Mesendoderm (in vitro differentiated cells): ENCODE measurements at regions not wholly inside any gene's neighbourhood (a gene's known extent, or its start where the extent isn't known, plus 50 kb on each side); places are given as distances from the start of the nearest gene placed in this dataset.
"Not testable (repeated sequence)": the region's sequence is repeated elsewhere in the genome, so short reads cannot be mapped to it uniquely, and the experiment has no call there.

Experiments used
- DNase-seq: peaks from one replicate; pipeline ENCODE4 v3.0.0; 2013
- H2AK5ac ChIP-seq: 2 replicates; pipeline ENCODE4 v1.6.1; 2013; ENCODE audit warnings: low read length, inconsistent platforms
- H2BK120ac ChIP-seq: 2 replicates; pipeline ENCODE4 v1.6.1; 2013; ENCODE audit warnings: low read depth, mild to moderate bottlenecking, low read length, moderate library complexity, mixed read lengths
- H2BK15ac ChIP-seq: replicated peaks from 2 replicates; pipeline ENCODE4 v1.6.1; 2013; ENCODE audit warnings: low read depth, mild to moderate bottlenecking, moderate library complexity
- H2BK5ac ChIP-seq: 2 replicates; pipeline ENCODE4 v1.6.1; 2013; ENCODE audit warnings: low read length, inconsistent platforms
- H3K18ac ChIP-seq: 2 replicates; pipeline ENCODE4 v1.6.1; 2013; ENCODE audit warnings: mild to moderate bottlenecking, low read length, mixed read lengths
- H3K23ac ChIP-seq: one replicate; pipeline ENCODE4 v1.6.1; 2013; ENCODE audit warnings: low read length
- H3K27ac ChIP-seq: 2 replicates; pipeline ENCODE4 v1.5.1; 2013; ENCODE audit warnings: low read depth, mild to moderate bottlenecking, inconsistent platforms, low read length, moderate library complexity
- H3K27me3 ChIP-seq: 2 replicates; pipeline ENCODE4 v1.6.1; 2013; ENCODE audit warnings: low read length, control low read depth, mild to moderate bottlenecking, inconsistent platforms; ENCODE audit not compliant: insufficient read depth, poor library complexity
- H3K36me3 ChIP-seq: 2 replicates; pipeline ENCODE4 v1.6.1; 2013; ENCODE audit warnings: low read length, inconsistent platforms; ENCODE audit not compliant: control insufficient read depth, insufficient read depth
- H3K4ac ChIP-seq: one replicate; pipeline ENCODE4 v1.6.1; 2013; ENCODE audit warnings: low read depth, mild to moderate bottlenecking, low read length, moderate library complexity
- H3K4me1 ChIP-seq: 2 replicates; pipeline ENCODE4 v1.6.1; 2013; ENCODE audit warnings: low read depth, low read length, inconsistent platforms; ENCODE audit not compliant: control insufficient read depth
- H3K4me2 ChIP-seq: 2 replicates; pipeline ENCODE4 v1.6.1; 2013; ENCODE audit warnings: low read length
- H3K4me3 ChIP-seq: 2 replicates; pipeline ENCODE4 v1.5.1; 2013; ENCODE audit warnings: mild to moderate bottlenecking, low read length
- H3K56ac ChIP-seq: one replicate; pipeline ENCODE4 v1.6.1; 2013; ENCODE audit warnings: low read length
- H3K79me1 ChIP-seq: 2 replicates; pipeline ENCODE4 v1.6.1; 2013; ENCODE audit warnings: low read length, inconsistent platforms
- H3K79me2 ChIP-seq: 2 replicates; pipeline ENCODE4 v1.6.1; 2013; ENCODE audit warnings: mild to moderate bottlenecking, low read length; ENCODE audit not compliant: control insufficient read depth, insufficient read depth
- H3K9ac ChIP-seq: 2 replicates; pipeline ENCODE4 v1.6.1; 2013; ENCODE audit warnings: low read length, inconsistent platforms
- H4K5ac ChIP-seq: one replicate; pipeline ENCODE4 v1.6.1; 2013; ENCODE audit warnings: low read length
- H4K8ac ChIP-seq: one replicate; pipeline ENCODE4 v1.6.1; 2013; ENCODE audit warnings: low read depth, mild to moderate bottlenecking, control low read depth, low read length, moderate library complexity
- WGBS: extraction: QIAGEN DNeasy Blood & Tissue Kit; methylation state at CpG from one replicate; pipeline ENCODE4 v1.1.7; 2013; ENCODE audit warnings: low lambda C conversion rate, missing lambda C conversion rate; ENCODE audit not compliant: insufficient coverage; ENCODE audit errors: extremely low coverage; 5-methylcytosine and 5-hydroxymethylcytosine counted together

- Histone ChIP-seq H3K56ac (peak overlapping the region; percentile 56), H3K4me1 (peaks cover 23% of the 10 kb centered on the region), H3K27ac (peak overlapping the region; percentile 31)
- H3K4me2 ChIP-seq, H3K36me3 ChIP-seq, H4K5ac ChIP-seq, H3K4me3 ChIP-seq, H4K8ac ChIP-seq, H3K27me3 ChIP-seq, H2AK5ac ChIP-seq, H2BK120ac ChIP-seq, H3K9ac ChIP-seq, H3K79me2 ChIP-seq, H3K4ac ChIP-seq, H3K23ac ChIP-seq, H2BK5ac ChIP-seq, H2BK15ac ChIP-seq, H3K79me1 ChIP-seq, H3K18ac ChIP-seq: not testable (repeated sequence)
- no CpG with 5 or more reads among the region's 5 CpGs for WGBS
- DNase-seq, result peak; percentile 65
Measured at GRCh38 chr5:124970381-124970780, 223.9 kb upstream of the ZNF608 start.

DNA sequence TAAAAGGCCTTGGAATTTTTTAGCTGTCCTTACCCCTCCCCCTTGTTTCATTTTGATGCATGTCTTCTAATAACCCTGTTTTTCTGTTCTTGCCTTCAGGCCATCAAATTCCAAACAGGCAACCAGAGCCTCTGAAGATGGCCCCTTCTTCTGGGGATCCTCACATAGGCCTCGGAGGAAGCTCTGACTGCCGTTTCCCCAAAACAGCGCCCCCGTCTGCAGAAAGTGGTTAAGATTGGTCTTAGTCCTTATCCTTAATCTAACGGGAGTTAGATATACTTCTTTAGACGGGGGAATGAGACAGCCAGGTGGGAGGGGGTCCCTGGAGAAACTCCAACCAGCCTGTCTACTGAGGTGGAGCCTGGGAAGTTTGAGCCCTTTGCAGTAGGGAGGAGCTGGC lies 226.3 kb upstream of the ZNF608 start:
- Histone ChIP-seq H3K27me3 (no peaks in the 10 kb centered on the region), H3K27ac (peak overlapping the region; percentile 1), H3K23ac (peak overlapping the region; percentile 31), H3K79me1 (no peaks in the 10 kb centered on the region), H3K4me1 (peaks cover 15% of the 10 kb centered on the region), H4K5ac (no peak overlapping the region), H3K4ac (peak overlapping the region; percentile 76), H3K9ac (no peak overlapping the region), H3K4me2 (no peak overlapping the region), H2BK120ac (peak overlapping the region; percentile 65), H2AK5ac (no peak overlapping the region), H3K4me3 (no peak overlapping the region), H3K18ac (peak overlapping the region; percentile 1), H3K79me2 (no peaks in the 10 kb centered on the region), H3K56ac (peak overlapping the region; percentile 37), H2BK5ac (peak overlapping the region; percentile 8), H4K8ac (no peak overlapping the region), H2BK15ac (no peak overlapping the region), H3K36me3 (no peaks in the 10 kb centered on the region)
- peak; percentile 72 for DNase-seq
- WGBS, result no CpG with 5 or more reads among the region's 6 CpGs

- Histone ChIP-seq H3K36me3 (no peaks in the 10 kb centered on the region), H3K9ac (no peak overlapping the region), H2BK120ac (no peak overlapping the region), H3K18ac (peak overlapping the region; percentile 1), H3K79me1 (no peaks in the 10 kb centered on the region), H4K8ac (no peak overlapping the region), H3K27me3 (no peaks in the 10 kb centered on the region), H3K4me1 (peaks cover 13% of the 10 kb centered on the region), H2AK5ac (peak overlapping the region; percentile 39), H3K56ac (no peak overlapping the region), H4K5ac (no peak overlapping the region), H3K4me2 (no peak overlapping the region), H3K4me3 (no peak overlapping the region), H3K4ac (no peak overlapping the region), H2BK5ac (no peak overlapping the region), H3K23ac (no peak overlapping the region), H3K79me2 (no peaks in the 10 kb centered on the region), H3K27ac (no peak overlapping the region), H2BK15ac (no peak overlapping the region)
- DNase-seq, result peak; percentile 40
- no CpG with 5 or more reads among the region's 6 CpGs for WGBS
Measured at GRCh38 chr5:124973661-124974060, 227.2 kb upstream of the ZNF608 start.

- H3K36me3 ChIP-seq, result no peaks in the 10 kb centered on the region
- H3K4me1 ChIP-seq, result peaks cover 12% of the 10 kb centered on the region
- no peak overlapping the region for H3K27ac ChIP-seq
- H3K4me3 ChIP-seq, result no peak overlapping the region
- H3K9ac ChIP-seq, result no peak overlapping the region
- H2BK120ac ChIP-seq, result no peak overlapping the region
- H3K4ac ChIP-seq, result no peak overlapping the region
- no peak for DNase-seq
- H2BK5ac ChIP-seq, result no peak overlapping the region
- H3K56ac ChIP-seq, result no peak overlapping the region
- no peaks in the 10 kb centered on the region for H3K79me2 ChIP-seq
- no peak overlapping the region for H3K23ac ChIP-seq
- H3K4me2 ChIP-seq, result no peak overlapping the region
- no peak overlapping the region for H2AK5ac ChIP-seq
- H4K8ac ChIP-seq, result no peak overlapping the region
- no peaks in the 10 kb centered on the region for H3K27me3 ChIP-seq
- no peaks in the 10 kb centered on the region for H3K79me1 ChIP-seq
- no peak overlapping the region for H2BK15ac ChIP-seq
- WGBS, result no CpG with 5 or more reads among the region's 23 CpGs
- no peak overlapping the region for H3K18ac ChIP-seq
- no peak overlapping the region for H4K5ac ChIP-seq
Measured at GRCh38 chr5:124976086-124976485, 229.6 kb upstream of the ZNF608 start.

DNA sequence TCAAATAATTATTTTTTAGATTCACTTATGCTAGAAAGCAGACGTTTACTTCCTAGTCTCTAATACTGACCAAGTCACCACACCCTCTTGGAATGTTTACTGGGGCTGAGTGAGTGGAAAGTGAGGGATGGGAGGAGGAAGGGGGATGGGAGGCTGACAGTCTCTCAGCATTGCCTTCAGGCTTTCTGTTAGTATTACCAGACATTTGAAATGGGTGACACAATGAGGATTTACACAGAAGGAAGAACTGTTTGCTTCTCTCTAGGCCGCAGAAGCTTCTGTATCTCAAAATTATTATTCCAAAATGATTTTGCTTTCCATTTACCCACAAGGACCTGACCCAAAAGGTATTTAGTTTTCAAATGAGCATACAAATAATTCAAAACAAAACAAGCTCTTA lies 232.8 kb upstream of the ZNF608 start:
- Histone ChIP-seq H3K79me1 (no peaks in the 10 kb centered on the region), H4K5ac (no peak overlapping the region), H3K36me3 (no peaks in the 10 kb centered on the region), H2BK5ac (no peak overlapping the region), H3K18ac (no peak overlapping the region), H3K27me3 (no peaks in the 10 kb centered on the region), H2BK15ac (no peak overlapping the region), H3K4ac (no peak overlapping the region), H3K79me2 (no peaks in the 10 kb centered on the region), H3K27ac (no peak overlapping the region), H3K9ac (no peak overlapping the region), H2BK120ac (peak overlapping the region; percentile 80), H2AK5ac (no peak overlapping the region), H3K4me2 (no peak overlapping the region), H4K8ac (no peak overlapping the region), H3K4me1 (peaks cover 2% of the 10 kb centered on the region), H3K4me3 (no peak overlapping the region), H3K56ac (no peak overlapping the region), H3K23ac (no peak overlapping the region)
- WGBS, result no CpG with 5 or more reads among the region's 2 CpGs
- peak; percentile 87 for DNase-seq

DNA sequence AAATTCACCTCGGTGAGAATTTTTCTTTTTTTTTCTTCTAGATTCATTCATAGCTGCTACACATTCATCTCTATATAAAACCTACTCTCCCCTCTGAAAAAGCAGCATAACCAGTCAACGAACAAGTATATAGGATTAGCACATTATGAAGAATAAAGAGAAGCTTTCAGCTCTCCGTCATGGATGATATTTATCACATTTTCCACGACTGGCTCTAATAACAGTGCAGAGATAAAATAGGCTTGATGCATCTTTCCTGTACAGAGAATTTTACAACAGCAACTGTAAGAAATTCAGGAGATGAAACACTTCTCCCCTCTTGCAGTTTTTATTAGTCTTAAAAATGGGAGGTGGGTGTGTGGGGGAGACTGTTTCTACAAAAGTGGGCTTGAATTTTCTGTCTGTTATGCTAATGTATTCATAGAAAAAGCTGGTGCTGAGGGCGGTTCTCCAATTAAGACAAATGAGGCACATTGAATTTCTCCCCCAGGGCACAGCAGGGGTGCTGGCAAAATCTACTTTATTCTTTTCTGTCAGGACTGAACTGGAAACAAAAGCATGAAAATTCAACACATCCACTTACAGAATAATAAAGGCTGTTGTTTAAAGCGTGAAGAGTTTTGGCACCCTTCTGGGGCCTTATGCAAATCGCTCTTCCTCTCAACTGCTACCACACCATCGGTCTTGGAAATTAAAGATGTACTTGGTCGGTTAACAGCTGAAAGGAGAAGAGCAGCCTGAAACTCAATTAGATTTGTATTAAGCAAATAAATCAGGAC lies 233.9 kb upstream of the ZNF608 start:
- no CpG with 5 or more reads among the region's 9 CpGs for WGBS
- no peak overlapping the region for H3K18ac ChIP-seq
- H4K5ac ChIP-seq, result no peak overlapping the region
- no peak overlapping the region for H2BK5ac ChIP-seq
- no peak overlapping the region for H2BK15ac ChIP-seq
- peaks cover 2% of the 10 kb centered on the region for H3K4me1 ChIP-seq
- H3K9ac ChIP-seq, result no peak overlapping the region
- H3K4me2 ChIP-seq, result no peak overlapping the region
- no peaks in the 10 kb centered on the region for H3K27me3 ChIP-seq
- H3K79me2 ChIP-seq, result no peaks in the 10 kb centered on the region
- H3K4me3 ChIP-seq, result no peak overlapping the region
- H3K56ac ChIP-seq, result no peak overlapping the region
- no peak overlapping the region for H3K4ac ChIP-seq
- no peak overlapping the region for H3K27ac ChIP-seq
- H3K79me1 ChIP-seq, result no peaks in the 10 kb centered on the region
- H3K36me3 ChIP-seq, result no peaks in the 10 kb centered on the region
- no peak overlapping the region for H2AK5ac ChIP-seq
- no peak overlapping the region for H4K8ac ChIP-seq
- no peak overlapping the region for H3K23ac ChIP-seq
- DNase-seq, result peak; percentile 29
- H2BK120ac ChIP-seq, result no peak overlapping the region
